ENCODE measurements at regions not wholly inside any gene's neighbourhood (a gene's known extent, or its start where the extent isn't known, plus 50 kb on each side); places are given as distances from the start of the nearest gene placed in this dataset.

GRCh38 chr16:48885471-48885870 is 275.5 kb upstream of the N4BP1 start:
- no peak for DNase-seq

DNA sequence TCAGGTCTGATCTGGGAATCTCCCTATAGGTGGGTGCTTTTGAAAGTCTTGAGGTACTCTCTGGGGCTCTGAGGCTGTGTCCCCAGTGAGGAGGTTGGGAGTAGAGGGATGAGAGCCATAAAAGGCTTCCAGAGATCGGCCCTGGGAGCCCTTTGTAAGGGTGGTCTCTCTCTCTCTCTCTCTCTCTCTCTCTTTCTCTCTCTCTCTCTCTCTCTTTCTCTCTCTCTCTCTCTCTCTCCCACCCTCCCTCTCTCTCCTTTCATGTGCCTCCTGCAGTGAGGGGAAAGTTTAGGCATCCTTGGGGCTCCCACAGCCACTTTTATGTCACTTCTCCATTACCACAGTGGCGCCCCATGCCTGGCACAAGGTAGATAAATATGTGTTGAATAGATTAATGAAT is 271.3 kb upstream of the N4BP1 start:
- DNase-seq, result no peak

DNA sequence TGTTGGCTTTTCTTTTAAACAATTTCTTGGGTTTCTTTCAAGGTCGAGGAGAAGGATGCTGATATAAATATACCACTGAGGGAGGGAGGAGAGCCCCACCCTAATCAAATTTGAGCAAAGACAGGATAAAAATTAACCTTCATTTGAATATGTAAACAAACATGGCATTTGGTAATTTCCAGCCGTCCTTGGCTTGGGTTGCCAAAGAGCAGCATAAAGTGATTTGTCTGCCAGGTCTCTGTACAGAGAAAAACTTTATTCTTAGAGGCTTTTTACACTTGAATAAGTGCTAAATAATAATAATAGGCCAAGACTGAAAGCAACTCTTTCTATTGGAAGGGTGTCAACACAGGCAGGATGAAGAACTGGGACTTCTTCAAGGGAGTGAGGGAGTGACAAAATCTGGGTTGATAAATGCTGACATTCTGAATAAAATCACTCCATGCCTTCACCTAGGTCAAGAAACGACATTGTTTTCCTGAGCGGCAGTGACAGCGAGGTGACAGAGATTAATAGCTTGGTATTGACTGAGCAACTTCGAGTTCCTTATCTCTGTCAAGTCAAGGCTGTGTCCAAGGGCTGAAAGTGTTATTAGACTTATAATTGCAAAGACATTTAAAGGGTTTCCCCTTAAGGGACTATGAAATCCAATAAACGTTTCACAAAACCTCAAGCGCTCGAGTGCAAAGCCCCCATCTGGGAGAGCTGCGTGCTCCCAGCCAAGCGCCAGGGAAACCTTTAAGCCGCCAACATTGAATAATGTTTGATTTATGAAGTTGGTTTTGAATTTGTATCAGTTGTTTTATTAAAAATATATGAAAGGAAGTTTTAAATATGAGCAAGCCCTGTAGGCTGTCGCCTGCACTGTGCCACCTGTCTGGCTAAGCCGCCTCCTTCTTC is 269.5 kb upstream of the N4BP1 start:
- no peak for DNase-seq

DNA sequence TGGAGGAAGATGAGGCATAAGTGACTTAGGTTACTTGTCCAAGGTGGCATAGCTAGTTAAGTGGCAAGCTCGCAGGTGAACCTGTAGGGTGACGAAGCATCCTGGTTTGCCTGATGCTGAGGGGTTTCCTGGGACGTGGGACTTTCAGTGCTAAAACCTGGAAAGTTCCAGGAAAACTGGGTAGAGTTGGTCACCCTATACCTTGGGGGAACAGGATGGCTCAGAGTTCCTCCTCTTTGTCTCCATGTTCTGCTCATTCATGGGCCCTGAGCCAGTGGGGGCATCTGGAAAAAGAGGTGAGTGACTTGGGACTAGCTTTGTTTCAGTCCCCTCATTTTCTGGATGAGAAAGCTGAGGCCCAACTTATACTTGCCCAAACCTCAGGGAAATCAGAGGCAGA is 268.0 kb upstream of the N4BP1 start:
- DNase-seq, result no peak

DNA sequence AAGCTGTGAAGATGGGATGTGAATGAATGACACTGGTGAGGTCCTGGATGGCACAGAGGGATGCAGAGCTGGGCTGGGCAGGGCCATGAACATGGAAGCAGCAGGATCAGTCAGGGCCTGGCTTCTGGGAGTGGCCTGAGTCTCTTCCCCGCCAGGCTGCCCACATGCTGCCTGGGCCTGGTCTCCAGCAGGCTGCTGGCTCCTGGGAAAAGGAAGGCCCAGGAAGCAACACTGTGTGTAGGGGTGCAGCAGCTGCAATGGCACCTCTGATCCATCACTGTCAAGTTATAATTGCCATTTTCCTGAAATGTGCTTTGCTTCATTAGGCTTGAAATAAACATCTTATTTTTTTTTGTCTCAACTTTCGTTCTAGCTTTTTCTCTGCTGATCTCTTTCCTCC is 260.2 kb upstream of the N4BP1 start:
- DNase-seq, result no peak

- DNase-seq, result no peak
Measured at GRCh38 chr16:48865520-48865919, 255.5 kb upstream of the N4BP1 start.

DNA sequence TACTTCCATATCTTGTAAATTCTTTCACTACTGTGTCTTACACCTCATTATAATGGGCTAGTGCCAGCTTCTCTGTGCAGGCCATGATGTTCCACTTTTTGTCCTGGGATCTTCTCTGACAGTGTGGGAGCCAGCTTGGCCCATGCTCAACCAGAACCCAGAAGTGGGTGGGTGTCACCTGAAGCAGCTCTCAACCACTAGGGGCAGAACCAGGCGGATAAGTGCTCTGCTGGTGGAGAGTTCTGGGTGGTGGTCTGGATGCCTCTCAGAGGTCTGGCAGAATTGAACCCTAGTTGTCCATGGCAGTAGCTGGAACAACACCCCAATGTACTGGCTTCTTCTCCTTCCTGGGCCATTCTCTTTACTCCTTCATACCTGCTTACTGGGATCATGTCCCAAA is 254.1 kb upstream of the N4BP1 start:
- no peak for DNase-seq

GRCh38 chr16:48862087-48862532 is 252.1 kb upstream of the N4BP1 start:
- no peak for DNase-seq

GRCh38 chr16:48860341-48860740 is 250.4 kb upstream of the N4BP1 start:
- DNase-seq, result no peak

GRCh38 chr16:48852951-48853350 is 243.0 kb upstream of the N4BP1 start:
- DNase-seq, result no peak

DNA sequence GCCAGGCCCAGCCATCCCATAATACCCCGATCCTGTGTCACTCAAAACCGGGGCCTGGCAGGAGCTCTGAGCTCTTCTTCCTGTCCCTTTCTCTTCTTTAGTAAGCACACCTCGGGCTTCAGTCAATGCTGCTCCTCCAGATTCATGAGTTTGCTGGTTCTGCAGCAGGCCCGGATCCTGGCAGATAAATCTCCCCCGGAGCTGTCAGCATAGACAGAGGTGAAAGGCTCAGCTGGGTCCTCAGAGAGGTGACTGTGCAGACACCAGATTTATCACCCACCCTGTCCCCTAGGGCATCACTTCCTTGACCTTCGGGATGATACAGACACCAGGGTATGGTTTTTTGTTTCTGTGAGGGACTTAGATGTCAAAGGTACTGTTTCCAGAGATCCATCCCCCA is 242.5 kb upstream of the N4BP1 start:
- no peak for DNase-seq

DNA sequence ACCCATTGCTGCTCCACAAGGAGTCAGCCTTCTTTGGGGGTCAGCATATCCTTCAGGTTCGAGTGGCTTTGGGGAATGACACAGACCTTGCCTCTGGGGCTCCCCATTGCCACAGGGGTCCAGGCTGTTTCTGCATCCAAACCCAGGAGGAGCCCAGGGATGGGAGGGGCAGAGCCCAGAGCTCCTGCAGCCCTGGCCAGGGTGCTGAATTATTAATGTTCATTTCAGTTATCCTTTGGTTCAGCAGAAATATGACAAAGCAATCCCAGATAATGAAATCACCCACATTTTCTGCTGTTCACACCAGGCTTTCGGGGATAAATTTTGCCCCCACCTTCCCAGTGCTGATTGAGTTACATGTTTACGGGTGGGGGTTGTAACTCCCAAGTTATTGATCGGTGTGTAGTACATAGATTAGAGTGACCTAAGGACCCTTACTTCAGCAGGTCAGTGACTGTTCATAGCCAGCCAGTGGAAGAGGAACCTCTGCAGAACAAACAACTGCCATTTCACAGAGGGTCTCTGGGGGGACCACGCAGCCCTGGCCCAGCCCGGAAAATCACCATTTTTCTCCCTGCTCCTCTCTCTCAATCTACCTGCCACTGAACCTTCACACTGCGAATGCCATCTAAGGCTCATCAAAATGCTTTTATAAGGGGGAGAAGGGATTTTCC is 240.3 kb upstream of the N4BP1 start:
- DNase-seq, result no peak

DNA sequence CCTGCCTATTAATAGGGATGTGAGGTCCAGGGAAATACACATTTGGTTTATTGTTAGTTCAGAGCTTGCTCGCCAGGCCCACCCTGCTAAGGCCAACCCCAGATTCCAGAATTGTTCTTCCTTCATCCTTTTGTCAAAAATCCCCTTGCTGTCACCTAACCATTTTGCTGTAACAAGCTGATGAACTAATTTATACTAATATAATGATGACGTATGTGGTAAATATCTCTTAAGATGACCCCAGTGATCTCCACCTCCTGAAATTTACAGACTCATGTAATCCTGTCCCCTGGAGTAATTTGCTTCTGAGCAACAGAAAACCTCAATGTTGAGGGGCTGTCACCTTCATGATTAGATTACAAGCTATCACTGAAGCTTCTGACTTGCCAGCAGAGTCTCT is 236.3 kb upstream of the N4BP1 start:
- no peak for DNase-seq

GRCh38 chr16:48845261-48845660 is 235.3 kb upstream of the N4BP1 start:
- DNase-seq, result no peak

- no peak for DNase-seq
Measured at GRCh38 chr16:48838349-48838748, 228.4 kb upstream of the N4BP1 start.

DNA sequence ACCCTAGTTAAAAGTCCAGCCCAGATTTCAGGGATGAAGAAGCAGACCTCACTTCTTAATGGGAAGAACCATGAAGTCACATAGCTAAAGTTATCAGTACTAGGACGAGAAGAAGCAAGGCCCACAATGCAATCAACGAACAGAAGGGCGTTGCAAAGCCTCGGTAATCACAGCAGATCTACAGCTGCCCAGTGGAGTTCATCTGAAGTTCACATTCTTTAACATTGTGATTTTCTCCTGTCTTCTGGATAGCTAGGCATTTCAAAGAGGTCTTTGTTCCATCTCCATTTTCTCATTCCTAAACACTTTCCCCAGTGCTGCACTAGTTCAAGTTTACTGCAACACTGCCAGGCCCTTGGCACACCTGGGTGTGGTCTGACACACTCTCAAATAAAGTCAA is 226.7 kb upstream of the N4BP1 start:
- no peak for DNase-seq

GRCh38 chr16:48836067-48836466 is 226.1 kb upstream of the N4BP1 start:
- DNase-seq, result no peak

- no peak for DNase-seq
Measured at GRCh38 chr16:48834576-48834975, 224.6 kb upstream of the N4BP1 start.

- no peak for DNase-seq
Measured at GRCh38 chr16:48833461-48833860, 223.5 kb upstream of the N4BP1 start.

GRCh38 chr16:48831076-48831722 is 221.2 kb upstream of the N4BP1 start:
- no peak for DNase-seq

- no peak for DNase-seq
Measured at GRCh38 chr16:48829336-48830310, 219.6 kb upstream of the N4BP1 start.

DNA sequence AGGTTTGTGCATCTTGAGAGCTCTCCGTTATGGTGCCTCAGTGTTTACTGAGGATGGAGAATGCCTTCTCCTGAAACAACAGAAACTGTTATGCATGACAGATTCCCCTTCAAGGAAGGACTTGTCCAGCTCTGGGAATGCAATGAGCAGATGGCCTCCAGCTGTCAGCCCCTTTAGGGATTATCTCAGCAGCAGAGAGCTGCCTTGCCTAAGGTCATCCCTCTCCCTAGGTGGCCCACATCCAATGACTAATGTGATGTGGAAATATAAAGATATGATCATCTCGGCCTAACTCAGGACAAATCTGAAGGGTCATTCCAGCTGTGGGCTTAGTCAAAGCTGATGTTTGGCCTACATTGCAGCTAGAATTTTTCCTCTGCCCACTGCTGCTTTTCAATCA is 214.3 kb upstream of the N4BP1 start:
- DNase-seq, result no peak

- DNase-seq, result no peak
Measured at GRCh38 chr16:48822431-48822830, 212.5 kb upstream of the N4BP1 start.

Measured in activated CD4-positive, alpha-beta T cell treated with anti-CD3 and anti-CD28 coated beads, Interleukin-2, amount 50 U/mL, for 16 hours (primary cell).